Activated CD4-positive, alpha-beta T cell treated with anti-CD3 and anti-CD28 coated beads for 36 hours (primary cell): ENCODE measurements at regions not wholly inside any gene's neighbourhood (a gene's known extent, or its start where the extent isn't known, plus 50 kb on each side); places are given as distances from the start of the nearest gene placed in this dataset.

ENCODE experiments used
- ATAC-seq: fragments of 200-7000 bp; cut with Tn5 transposase; one replicate; pipeline ENCODE4 v1.10.0; 2021; ENCODE audit warnings: mild to moderate bottlenecking, moderate library complexity
- CTCF ChIA-PET: fragments of 350-600 bp; sonication (Branson Sonifier 250); formaldehyde crosslinking; loops from one replicate; lab custom pipeline; 2021; ENCODE audit warnings: antibody characterized with exemption; lab: Charles Lee
- POLR2A ChIA-PET: fragments of 350-600 bp; sonication (Branson Sonifier 250); formaldehyde crosslinking; loops from one replicate; lab custom pipeline; 2021; ENCODE audit warnings: antibody characterized with exemption, inconsistent platforms; lab: Charles Lee
- DNase-seq: peaks from one replicate; pipeline ENCODE4 v3.0.0-alpha.2; 2020
- H3K27ac Mint-ChIP-seq: one replicate; pipeline ENCODE4 v1.8.0; 2021; ENCODE audit warnings: mixed read lengths
- H3K27me3 Mint-ChIP-seq: one replicate; pipeline ENCODE4 v1.8.0; 2021; ENCODE audit warnings: mixed read lengths
- H3K36me3 Mint-ChIP-seq: one replicate; pipeline ENCODE4 v1.8.0; 2021; ENCODE audit warnings: low read depth, mixed read lengths
- H3K4me1 Mint-ChIP-seq: one replicate; pipeline ENCODE4 v1.8.0; 2021; ENCODE audit warnings: mixed read lengths
- H3K4me3 Mint-ChIP-seq: one replicate; pipeline ENCODE4 v1.8.0; 2021; ENCODE audit warnings: mild to moderate bottlenecking, moderate library complexity, mixed read lengths
- H3K9me3 Mint-ChIP-seq: one replicate; pipeline ENCODE4 v1.8.0; 2021; ENCODE audit warnings: low read depth, mixed read lengths
- intact Hi-C, 2 experiments: fragments of 100-400 bp; cut with DNase I in 1 of 2; cut with micrococcal nuclease in 1 of 2; formaldehyde crosslinking; loops; one replicate each; pipeline versions ENCODE4 v1.14.2 to v1.15.1; 2022 to 2024; cut with DNase I, micrococcal nuclease

DNA sequence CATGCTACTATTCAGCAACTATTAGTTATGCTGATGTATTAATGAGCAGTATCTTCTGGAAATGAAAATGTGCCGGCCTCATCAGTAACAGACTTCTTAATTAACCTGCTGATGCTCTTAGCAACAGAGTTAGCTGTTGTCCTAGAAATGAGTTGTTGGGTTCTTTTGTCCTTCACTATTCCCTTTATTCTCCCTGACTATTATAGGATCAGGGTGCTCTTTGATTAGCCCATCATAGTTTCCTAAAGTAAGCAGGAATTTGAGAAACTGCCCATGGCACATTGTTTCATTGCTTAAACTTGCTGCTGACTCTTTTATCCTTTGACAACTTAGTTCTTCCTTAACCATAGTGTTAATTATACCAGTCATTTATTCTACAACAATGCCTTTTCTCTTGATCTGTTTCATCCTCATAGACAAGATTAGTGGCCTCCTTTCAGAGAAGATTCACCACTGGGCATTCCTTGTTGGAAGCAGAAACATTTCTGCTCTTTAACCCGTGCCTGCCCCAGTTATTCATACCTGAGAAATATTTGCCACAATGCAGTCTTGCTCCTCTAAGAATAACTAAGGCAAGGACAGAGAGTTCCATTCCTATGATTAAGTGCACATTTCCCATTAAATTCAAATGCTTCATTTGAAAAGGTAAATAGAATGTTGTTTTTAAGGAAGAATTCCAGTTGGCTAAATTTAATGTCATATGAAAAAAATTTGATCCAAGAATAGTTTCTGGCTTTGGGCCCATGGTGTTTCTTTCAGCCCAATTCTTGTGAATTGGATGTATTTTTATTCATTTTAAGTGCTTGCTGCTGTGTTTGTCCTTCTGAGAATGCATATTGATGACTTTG is 573.3 kb upstream of the TBL1XR1 start:
- Mint-ChIP-seq H3K4me1 (no peaks in the 10 kb centered on the region), H3K9me3 (peaks cover 12% of the 10 kb centered on the region), H3K36me3 (peaks cover 2% of the 10 kb centered on the region), H3K27ac (no peak overlapping the region), H3K27me3 (no peaks in the 10 kb centered on the region), H3K4me3 (no peak overlapping the region)
- intact Hi-C loops: no loop called here
- ChIA-PET POLR2A (no interaction called here), CTCF (no interaction called here)
- no peak for ATAC-seq
- no peak for DNase-seq

DNA sequence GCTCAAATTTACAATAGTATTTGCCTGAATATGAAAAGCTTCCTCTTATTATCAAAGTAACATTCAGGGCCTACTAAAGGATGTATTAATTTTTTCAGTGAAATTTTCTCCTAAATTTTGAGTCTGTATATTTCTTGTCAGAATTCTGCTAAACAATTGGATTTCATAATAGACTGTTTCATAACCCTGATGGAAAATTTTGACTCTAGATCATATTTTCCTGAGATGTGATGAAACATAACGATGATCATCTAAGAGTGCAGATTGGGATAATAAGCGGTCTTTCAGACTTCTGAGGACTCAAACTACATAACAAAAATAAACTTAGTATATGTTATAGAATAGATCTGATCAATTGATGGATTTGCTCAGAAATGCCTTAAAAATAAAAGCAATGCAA is 574.5 kb upstream of the TBL1XR1 start:
- no peak for ATAC-seq
- Mint-ChIP-seq H3K27ac (no peak overlapping the region), H3K4me1 (no peaks in the 10 kb centered on the region), H3K27me3 (no peaks in the 10 kb centered on the region), H3K36me3 (peaks cover 2% of the 10 kb centered on the region), H3K9me3 (peaks cover 12% of the 10 kb centered on the region), H3K4me3 (no peak overlapping the region)
- intact Hi-C loops: no loop called here
- DNase-seq: no peak
- POLR2A ChIA-PET: no interaction called here
- CTCF ChIA-PET: no interaction called here

- no peak overlapping the region for H3K4me3 Mint-ChIP-seq
- intact Hi-C loops: no loop called here
- H3K36me3 Mint-ChIP-seq: peaks cover under 1% of the 10 kb centered on the region
- POLR2A ChIA-PET: no interaction called here
- peaks cover 9% of the 10 kb centered on the region for H3K9me3 Mint-ChIP-seq
- DNase-seq (no peak), ATAC-seq (no peak)
- H3K27me3 Mint-ChIP-seq: no peaks in the 10 kb centered on the region
- peaks cover 4% of the 10 kb centered on the region for H3K4me1 Mint-ChIP-seq
- H3K27ac Mint-ChIP-seq: no peak overlapping the region
- CTCF ChIA-PET: interaction anchor here (0.7 kb wide), 2 partner anchors 12 to 58 kb away, joined by 3 to 4 read pairs; no protein-coding TSS in a partner anchor
Measured at GRCh38 chr3:177772908-177773557, 575.8 kb upstream of the TBL1XR1 start.

GRCh38 chr3:177773717-177774116 is 576.4 kb upstream of the TBL1XR1 start:
- Mint-ChIP-seq H3K4me3 (no peak overlapping the region), H3K9me3 (peaks cover 7% of the 10 kb centered on the region), H3K36me3 (no peaks in the 10 kb centered on the region), H3K4me1 (peaks cover 11% of the 10 kb centered on the region), H3K27ac (no peak overlapping the region), H3K27me3 (no peaks in the 10 kb centered on the region)
- POLR2A ChIA-PET: no interaction called here
- CTCF ChIA-PET: interaction anchor here (0.7 kb wide), 1 partner anchor 34 kb away, joined by 3 read pairs; no protein-coding TSS in a partner anchor
- intact Hi-C loops: no loop called here
- no peak for DNase-seq
- ATAC-seq: no peak

DNA sequence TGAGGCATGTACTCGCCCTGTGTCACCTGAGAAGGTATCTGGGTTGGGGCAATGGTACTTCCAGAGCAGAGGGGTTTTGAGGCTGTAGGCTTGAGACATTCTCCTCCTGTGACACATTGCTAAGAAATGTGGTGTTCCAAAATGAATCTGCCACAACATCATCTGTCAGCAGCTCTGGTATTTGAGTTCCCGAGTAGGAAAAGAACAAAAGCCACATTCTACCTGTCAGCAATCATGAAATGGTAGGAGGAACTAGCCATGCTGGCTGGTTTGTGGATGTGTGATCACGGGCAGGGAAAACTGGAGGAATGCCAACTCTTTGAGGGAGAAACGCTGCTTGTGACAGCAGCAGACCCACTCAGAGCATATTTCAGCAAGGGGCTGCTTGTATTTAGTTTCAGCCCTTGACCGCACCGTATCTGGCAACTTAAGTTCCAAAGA is 579.4 kb upstream of the TBL1XR1 start:
- DNase-seq: no peak
- Mint-ChIP-seq H3K27ac (no peak overlapping the region), H3K4me1 (peaks cover 14% of the 10 kb centered on the region), H3K36me3 (no peaks in the 10 kb centered on the region), H3K9me3 (peaks cover 1% of the 10 kb centered on the region), H3K4me3 (no peak overlapping the region), H3K27me3 (no peaks in the 10 kb centered on the region)
- ATAC-seq: no peak
- ChIA-PET CTCF (no interaction called here), POLR2A (no interaction called here)
- intact Hi-C loops: loop anchor here in 1 of 2 experiments (2.0 kb wide), 1 partner anchor 726 kb away; no protein-coding TSS in a partner anchor

- Mint-ChIP-seq H3K27me3 (no peaks in the 10 kb centered on the region), H3K36me3 (no peaks in the 10 kb centered on the region), H3K4me3 (no peak overlapping the region), H3K4me1 (peaks cover 14% of the 10 kb centered on the region), H3K9me3 (no peaks in the 10 kb centered on the region), H3K27ac (no peak overlapping the region)
- ATAC-seq (peak; percentile 77), DNase-seq (peak; percentile 63)
- ChIA-PET CTCF (interaction anchor here (0.6 to 1.4 kb wide), 4 partner anchors 11 to 1515 kb away, joined by 3 to 5 read pairs (median 4); no protein-coding TSS in a partner anchor), POLR2A (no interaction called here)
- intact Hi-C loops: loop anchor here in 1 of 2 experiments (2.0 kb wide), 1 partner anchor 727 kb away; no protein-coding TSS in a partner anchor
Measured at GRCh38 chr3:177777699-177778098, 580.4 kb upstream of the TBL1XR1 start.

DNA sequence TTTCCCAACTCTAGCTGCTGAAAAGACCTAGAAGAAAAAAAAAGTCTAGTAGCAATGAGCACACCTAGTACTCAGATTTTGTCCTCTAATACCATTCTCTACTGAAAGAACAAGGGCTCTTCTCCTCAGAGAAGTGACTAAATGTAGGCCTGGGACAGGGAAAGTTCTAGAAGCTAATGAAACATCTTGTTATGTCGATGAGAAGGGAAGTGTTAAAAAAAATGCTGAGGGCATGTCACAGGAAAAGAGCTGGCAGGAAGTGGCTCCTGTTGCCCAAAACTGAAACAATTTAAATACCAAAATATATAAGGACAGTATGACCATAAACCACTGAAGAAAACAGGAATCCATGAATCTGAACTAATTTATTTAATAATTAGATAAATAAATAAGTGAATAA is 581.4 kb upstream of the TBL1XR1 start:
- peaks cover 14% of the 10 kb centered on the region for H3K4me1 Mint-ChIP-seq
- intact Hi-C loops: no loop called here
- no peak overlapping the region for H3K4me3 Mint-ChIP-seq
- no peaks in the 10 kb centered on the region for H3K36me3 Mint-ChIP-seq
- H3K27ac Mint-ChIP-seq: no peak overlapping the region
- H3K9me3 Mint-ChIP-seq: no peaks in the 10 kb centered on the region
- POLR2A ChIA-PET: no interaction called here
- H3K27me3 Mint-ChIP-seq: no peaks in the 10 kb centered on the region
- DNase-seq (no peak), ATAC-seq (no peak)
- CTCF ChIA-PET: interaction anchor here (0.8 to 1.4 kb wide), 4 partner anchors 10 to 906 kb away, joined by 3 to 5 read pairs (median 3); no protein-coding TSS in a partner anchor

- POLR2A ChIA-PET: no interaction called here
- no peaks in the 10 kb centered on the region for H3K27me3 Mint-ChIP-seq
- no peaks in the 10 kb centered on the region for H3K9me3 Mint-ChIP-seq
- intact Hi-C loops: loop anchor here in 1 of 2 experiments (10.0 kb wide), 2 partner anchors 187 to 427 kb away; no protein-coding TSS in a partner anchor
- ATAC-seq: no peak
- H3K4me3 Mint-ChIP-seq: no peak overlapping the region
- no peaks in the 10 kb centered on the region for H3K36me3 Mint-ChIP-seq
- no peak for DNase-seq
- CTCF ChIA-PET: interaction anchor here (1.0 to 1.6 kb wide), 2 partner anchors 285 to 731 kb away, joined by 3 read pairs; no protein-coding TSS in a partner anchor
- peaks cover 26% of the 10 kb centered on the region for H3K4me1 Mint-ChIP-seq
- H3K27ac Mint-ChIP-seq: no peak overlapping the region
Measured at GRCh38 chr3:177781686-177782161, 584.4 kb upstream of the TBL1XR1 start.

DNA sequence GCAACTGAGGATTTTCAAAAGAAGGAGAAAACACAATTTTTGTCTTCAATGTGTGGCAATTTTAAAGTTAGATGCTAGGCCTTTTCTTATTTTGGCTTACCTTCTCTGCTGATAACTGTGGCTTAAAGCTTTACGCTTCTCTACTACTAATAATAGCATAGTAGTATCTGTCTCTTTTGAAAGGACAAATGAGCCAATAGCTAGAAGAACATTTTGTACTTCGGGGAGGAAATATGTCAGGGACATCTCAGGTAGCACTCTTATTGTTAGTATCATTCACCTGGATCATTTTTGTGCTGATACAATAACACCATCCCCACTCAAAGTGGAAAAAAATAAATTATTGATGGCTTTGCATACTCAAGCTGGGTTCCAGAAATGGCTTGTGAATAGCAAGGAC is 586.1 kb upstream of the TBL1XR1 start:
- intact Hi-C loops: loop anchor here in 1 of 2 experiments (10.0 kb wide), 2 partner anchors 189 to 429 kb away; no protein-coding TSS in a partner anchor
- ATAC-seq: no peak
- H3K4me1 Mint-ChIP-seq: peaks cover 33% of the 10 kb centered on the region
- no peak overlapping the region for H3K27ac Mint-ChIP-seq
- DNase-seq: no peak
- H3K36me3 Mint-ChIP-seq: no peaks in the 10 kb centered on the region
- ChIA-PET POLR2A (no interaction called here), CTCF (interaction anchor here (0.9 to 1.4 kb wide), 2 partner anchors 13 to 15 kb away, joined by 3 read pairs; no protein-coding TSS in a partner anchor)
- H3K27me3 Mint-ChIP-seq: no peaks in the 10 kb centered on the region
- H3K9me3 Mint-ChIP-seq: no peaks in the 10 kb centered on the region
- no peak overlapping the region for H3K4me3 Mint-ChIP-seq

- Mint-ChIP-seq H3K9me3 (no peaks in the 10 kb centered on the region), H3K4me3 (no peak overlapping the region), H3K27me3 (no peaks in the 10 kb centered on the region), H3K27ac (no peak overlapping the region), H3K4me1 (peaks cover 28% of the 10 kb centered on the region), H3K36me3 (no peaks in the 10 kb centered on the region)
- DNase-seq: no peak
- CTCF ChIA-PET: interaction anchor here (0.9 to 1.4 kb wide), 3 partner anchors 12 to 80 kb away, joined by 3 read pairs; no protein-coding TSS in a partner anchor
- POLR2A ChIA-PET: no interaction called here
- ATAC-seq: no peak
- intact Hi-C loops: loop anchor here in 1 of 2 experiments (10.0 kb wide), 2 partner anchors 189 to 429 kb away; no protein-coding TSS in a partner anchor
Measured at GRCh38 chr3:177783767-177784166, 586.5 kb upstream of the TBL1XR1 start.
